Activated T-helper 2 cell treated with anti-CD3 and anti-CD28 coated beads, Interferon-gamma antibody, Interleukin-2, Interleukin-4, amounts not matched to agents 10 μg/mL and 5 μg/mL and 100 μg/mL, durations not matched to agents 14 hours and 24 hours and 36 hours (primary cell): ENCODE measurements at regions not wholly inside any gene's neighbourhood (a gene's known extent, or its start where the extent isn't known, plus 50 kb on each side); places are given as distances from the start of the nearest gene placed in this dataset.

Source experiments
- DNase-seq: peaks from one replicate; pipeline ENCODE4 v3.0.0; 2021; ENCODE audit warnings: low spot score
- H3K27ac Mint-ChIP-seq: one replicate; pipeline ENCODE4 v1.8.0; 2021; ENCODE audit warnings: mixed read lengths
- H3K27me3 Mint-ChIP-seq: one replicate; pipeline ENCODE4 v1.8.0; 2021; ENCODE audit warnings: low read depth, mixed read lengths
- H3K36me3 Mint-ChIP-seq: one replicate; pipeline ENCODE4 v1.8.0; 2021; ENCODE audit warnings: low read depth, mixed read lengths
- H3K4me1 Mint-ChIP-seq: one replicate; pipeline ENCODE4 v1.8.0; 2021; ENCODE audit warnings: low read depth, mixed read lengths
- H3K4me3 Mint-ChIP-seq: one replicate; pipeline ENCODE4 v1.8.0; 2021; ENCODE audit warnings: low read depth, mild to moderate bottlenecking, moderate library complexity, mixed read lengths
- H3K9me3 Mint-ChIP-seq: one replicate; pipeline ENCODE4 v1.8.0; 2021; ENCODE audit warnings: mixed read lengths
- intact Hi-C: fragments of 100-400 bp; cut with micrococcal nuclease; formaldehyde crosslinking; loops from one replicate; pipeline ENCODE4 v1.15.1; 2023

DNA sequence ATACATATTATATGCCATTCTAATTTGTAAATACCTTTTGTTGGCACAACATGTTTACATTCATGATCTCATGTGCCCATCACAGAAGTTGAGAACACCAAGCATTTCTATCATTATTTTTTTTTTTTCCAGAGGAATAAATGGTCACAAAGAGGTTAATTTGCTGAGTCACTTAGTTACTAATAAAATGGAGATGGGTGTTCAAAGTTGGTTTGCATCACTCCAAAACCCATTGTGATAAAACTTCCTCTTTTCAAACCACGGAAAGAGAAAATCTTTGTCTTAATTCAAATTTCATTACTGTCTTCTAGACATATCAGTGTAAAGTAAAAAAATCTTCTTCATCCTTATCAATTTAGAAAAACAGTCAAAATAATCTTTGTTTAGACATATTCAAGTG lies 636.8 kb upstream of the CCDC179 start:
- Mint-ChIP-seq H3K4me1 (no peaks in the 10 kb centered on the region), H3K4me3 (no peak overlapping the region), H3K9me3 (no peaks in the 10 kb centered on the region), H3K36me3 (no peaks in the 10 kb centered on the region), H3K27ac (no peak overlapping the region), H3K27me3 (no peaks in the 10 kb centered on the region)
- no peak for DNase-seq
- intact Hi-C loops: no loop called here

DNA sequence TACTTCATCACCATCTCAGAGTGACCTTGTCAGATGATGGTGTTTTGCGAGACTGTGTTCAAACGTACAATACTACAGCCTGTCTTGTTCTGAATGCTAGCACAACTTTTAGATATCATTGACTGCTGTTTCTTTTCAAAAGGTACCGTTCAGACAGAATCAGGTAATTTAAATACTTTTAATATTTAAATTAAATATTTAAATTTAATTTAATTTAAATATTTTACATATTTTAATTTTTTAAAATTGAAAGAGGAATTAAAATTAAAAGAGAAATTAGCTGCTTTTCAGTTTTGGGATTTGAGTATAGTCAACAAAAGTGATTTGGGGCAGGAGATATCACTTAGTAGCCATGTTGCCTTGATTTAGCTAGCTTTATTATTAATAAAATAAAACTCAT lies 642.1 kb upstream of the CCDC179 start:
- intact Hi-C loops: no loop called here
- Mint-ChIP-seq H3K4me3 (no peak overlapping the region), H3K27me3 (no peaks in the 10 kb centered on the region), H3K27ac (no peak overlapping the region), H3K36me3 (no peaks in the 10 kb centered on the region), H3K9me3 (peaks cover 3% of the 10 kb centered on the region), H3K4me1 (no peaks in the 10 kb centered on the region)
- DNase-seq: no peak

DNA sequence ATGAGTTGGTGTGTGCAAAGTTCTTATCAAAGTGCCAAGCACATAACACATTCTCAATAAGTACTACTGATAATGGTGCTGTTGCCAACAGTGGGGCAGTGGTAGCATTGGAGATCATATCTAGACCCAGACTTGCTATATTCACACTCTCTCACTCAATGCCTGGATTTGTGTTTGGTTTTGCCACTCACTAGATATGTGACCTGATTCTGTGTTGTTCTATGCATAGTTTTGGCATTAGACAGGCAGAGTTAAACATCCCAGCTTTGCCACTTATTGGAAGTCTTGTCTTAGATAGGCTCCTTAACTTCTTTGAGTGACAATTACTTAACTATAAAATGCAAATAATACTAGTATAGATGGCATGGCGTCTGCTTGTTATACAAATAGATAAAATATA lies 642.6 kb upstream of the CCDC179 start:
- H3K27ac Mint-ChIP-seq: no peak overlapping the region

DNA sequence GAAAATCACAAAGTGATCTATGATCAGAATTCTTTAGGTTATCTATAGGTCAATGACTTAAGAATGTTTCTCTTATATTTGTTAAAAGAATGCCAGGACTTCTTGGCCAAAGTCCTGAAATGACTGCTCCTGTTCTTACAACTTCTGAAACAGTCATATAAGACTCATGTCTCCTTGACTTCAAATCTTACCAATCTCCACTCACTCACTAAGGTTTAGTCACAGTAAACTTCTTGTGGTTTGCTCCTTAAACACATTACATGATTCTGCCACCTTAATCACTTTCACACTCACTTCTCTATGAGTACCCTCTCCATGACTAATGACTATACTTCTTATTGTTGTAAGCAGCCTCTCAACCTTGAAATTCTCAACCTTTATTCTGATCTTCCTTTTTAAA lies 648.7 kb upstream of the CCDC179 start:
- H3K27ac Mint-ChIP-seq: no peak overlapping the region
- H3K4me1 Mint-ChIP-seq: no peaks in the 10 kb centered on the region
- intact Hi-C loops: no loop called here
- DNase-seq: no peak
- H3K4me3 Mint-ChIP-seq: no peak overlapping the region
- no peaks in the 10 kb centered on the region for H3K27me3 Mint-ChIP-seq
- peaks cover 3% of the 10 kb centered on the region for H3K9me3 Mint-ChIP-seq
- H3K36me3 Mint-ChIP-seq: no peaks in the 10 kb centered on the region

More for the DNA sequence above, 642.6 kb upstream of the CCDC179 start:
- H3K4me3 Mint-ChIP-seq: no peak overlapping the region
- no peaks in the 10 kb centered on the region for H3K36me3 Mint-ChIP-seq
- no peaks in the 10 kb centered on the region for H3K4me1 Mint-ChIP-seq
- intact Hi-C loops: no loop called here
- DNase-seq: no peak
- H3K9me3 Mint-ChIP-seq: peaks cover 3% of the 10 kb centered on the region
- no peaks in the 10 kb centered on the region for H3K27me3 Mint-ChIP-seq

DNA sequence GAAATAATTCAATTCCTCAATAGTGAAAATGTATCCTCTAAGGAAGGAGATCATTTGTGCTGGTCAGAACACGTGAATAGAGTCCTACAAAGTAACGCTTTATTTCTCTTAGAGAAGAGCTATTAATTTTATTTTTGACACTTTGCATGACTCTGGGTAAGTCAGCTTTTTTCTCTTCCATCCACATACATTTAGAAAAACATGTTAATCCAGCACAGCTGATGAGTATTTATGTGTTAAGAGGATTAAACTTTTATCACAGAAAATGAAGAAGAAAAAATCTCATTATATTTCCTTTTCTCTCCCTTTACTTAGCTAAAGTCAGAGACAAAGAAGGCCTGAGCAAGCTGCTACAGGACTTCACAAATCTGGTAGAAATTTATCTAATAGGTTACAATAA lies 649.5 kb upstream of the CCDC179 start:
- Mint-ChIP-seq H3K4me1 (no peaks in the 10 kb centered on the region), H3K9me3 (peaks cover 3% of the 10 kb centered on the region), H3K27me3 (no peaks in the 10 kb centered on the region), H3K4me3 (no peak overlapping the region), H3K36me3 (no peaks in the 10 kb centered on the region), H3K27ac (no peak overlapping the region)
- DNase-seq: no peak
- intact Hi-C loops: no loop called here

DNA sequence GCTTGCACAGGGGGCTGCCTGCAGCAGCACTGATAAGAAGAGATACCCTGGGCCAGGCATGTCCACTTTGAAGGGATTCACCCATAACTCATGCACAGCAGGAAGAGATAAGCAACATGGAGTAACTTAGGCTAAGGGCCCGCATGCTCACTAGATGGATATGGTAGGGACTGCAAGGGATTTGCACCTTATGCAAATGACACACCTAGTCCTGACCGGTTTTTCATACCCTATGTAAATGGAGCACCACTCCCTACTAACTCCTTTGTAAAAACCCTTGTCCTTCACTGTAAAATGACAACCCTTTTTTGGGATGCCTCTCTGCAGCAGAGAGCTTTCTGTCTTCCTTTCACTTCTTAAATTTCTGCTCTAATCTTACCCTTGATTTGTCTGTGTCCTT lies 658.9 kb upstream of the CCDC179 start:
- H3K9me3 Mint-ChIP-seq: no peaks in the 10 kb centered on the region

DNA sequence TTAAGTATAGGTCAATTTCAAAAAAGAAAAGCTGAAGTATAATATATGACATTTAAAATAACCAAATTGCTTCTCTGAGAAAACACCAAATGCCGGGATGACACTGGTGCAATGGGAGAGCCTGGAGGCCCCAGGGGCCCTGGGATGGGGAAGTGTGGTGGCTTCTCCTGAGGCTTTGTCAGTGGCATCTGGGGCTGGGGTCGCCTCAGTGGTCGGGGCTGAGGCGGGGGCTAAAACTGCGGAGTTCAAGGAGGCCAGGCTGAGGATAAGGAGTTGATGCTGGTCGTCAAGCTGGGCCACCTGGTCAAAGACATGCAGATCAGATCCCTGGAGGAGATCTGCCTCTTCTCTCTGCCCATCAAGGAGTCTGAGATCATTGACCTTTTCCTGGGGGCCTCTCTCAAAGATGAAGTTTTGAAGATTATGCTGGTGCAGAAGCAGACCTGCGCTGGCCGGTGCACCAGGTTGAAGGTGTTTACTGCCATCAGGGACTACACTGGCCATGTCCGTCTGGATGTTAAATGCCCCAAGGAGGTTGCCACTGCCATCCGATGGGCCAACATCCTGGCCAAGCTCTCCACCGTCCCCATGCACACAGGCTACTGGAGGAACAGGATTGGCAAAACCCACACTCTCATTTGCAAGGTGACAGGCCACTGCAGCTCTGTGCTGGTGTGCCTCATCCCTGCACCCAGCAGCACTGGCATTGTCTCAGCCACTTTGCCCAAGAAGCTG lies 660.1 kb upstream of the CCDC179 start:
- intact Hi-C loops: no loop called here
- Mint-ChIP-seq H3K27ac (no peak overlapping the region), H3K4me3 (no peak overlapping the region), H3K9me3 (no peaks in the 10 kb centered on the region), H3K4me1 (no peaks in the 10 kb centered on the region), H3K27me3 (no peaks in the 10 kb centered on the region), H3K36me3 (no peaks in the 10 kb centered on the region)
- DNase-seq: no peak

More for the DNA sequence above, 658.9 kb upstream of the CCDC179 start:
- Mint-ChIP-seq H3K4me3 (no peak overlapping the region), H3K27ac (no peak overlapping the region), H3K27me3 (no peaks in the 10 kb centered on the region), H3K4me1 (no peaks in the 10 kb centered on the region), H3K36me3 (no peaks in the 10 kb centered on the region)
- DNase-seq: no peak
- intact Hi-C loops: no loop called here

DNA sequence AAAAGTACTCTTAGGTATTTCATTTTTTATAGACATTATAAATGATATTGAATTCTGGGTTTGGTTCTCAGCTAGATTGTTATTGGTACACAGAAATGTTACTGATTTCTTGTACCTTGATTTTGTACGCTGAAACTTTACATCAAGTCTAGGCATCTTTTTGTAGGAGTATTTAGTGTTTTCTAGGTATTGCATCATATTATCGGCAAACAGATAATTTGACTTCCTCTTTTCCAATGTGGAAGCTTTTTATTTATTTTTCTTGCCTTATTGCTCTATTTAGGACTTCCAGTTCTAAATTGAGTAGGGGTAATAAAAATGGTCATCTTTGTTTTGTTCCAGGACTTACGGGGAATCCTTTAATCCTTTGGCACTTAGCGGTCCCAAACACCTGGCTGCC lies 676.6 kb upstream of the CCDC179 start:
- DNase-seq: no peak
- intact Hi-C loops: no loop called here
- H3K4me1 Mint-ChIP-seq: no peaks in the 10 kb centered on the region
- no peaks in the 10 kb centered on the region for H3K9me3 Mint-ChIP-seq
- no peak overlapping the region for H3K4me3 Mint-ChIP-seq
- no peak overlapping the region for H3K27ac Mint-ChIP-seq
- H3K27me3 Mint-ChIP-seq: no peaks in the 10 kb centered on the region
- no peaks in the 10 kb centered on the region for H3K36me3 Mint-ChIP-seq

DNA sequence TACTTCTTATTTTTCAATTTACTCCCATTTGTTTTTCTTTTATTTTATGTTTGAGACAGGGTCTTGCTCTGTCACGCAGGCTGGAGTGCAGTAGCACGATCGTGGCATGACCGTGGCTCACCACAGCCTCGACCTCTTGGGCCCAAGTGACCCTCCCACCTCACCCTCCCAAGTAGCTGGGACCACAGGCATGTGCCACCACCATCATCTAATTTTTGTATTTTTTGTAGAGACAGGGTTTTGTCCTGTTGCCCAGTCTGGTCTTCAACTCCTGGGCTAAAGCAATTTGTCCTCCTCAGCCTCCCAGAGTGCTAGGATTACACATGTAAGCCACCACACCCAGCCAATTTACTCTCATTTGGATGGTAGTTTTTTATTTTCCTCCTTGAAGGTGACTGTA lies 679.3 kb upstream of the CCDC179 start:
- H3K4me1 Mint-ChIP-seq: no peaks in the 10 kb centered on the region
- DNase-seq: no peak
- no peaks in the 10 kb centered on the region for H3K27me3 Mint-ChIP-seq
- no peaks in the 10 kb centered on the region for H3K9me3 Mint-ChIP-seq
- H3K36me3 Mint-ChIP-seq: no peaks in the 10 kb centered on the region
- H3K27ac Mint-ChIP-seq: no peak overlapping the region
- no peak overlapping the region for H3K4me3 Mint-ChIP-seq
- intact Hi-C loops: no loop called here

DNA sequence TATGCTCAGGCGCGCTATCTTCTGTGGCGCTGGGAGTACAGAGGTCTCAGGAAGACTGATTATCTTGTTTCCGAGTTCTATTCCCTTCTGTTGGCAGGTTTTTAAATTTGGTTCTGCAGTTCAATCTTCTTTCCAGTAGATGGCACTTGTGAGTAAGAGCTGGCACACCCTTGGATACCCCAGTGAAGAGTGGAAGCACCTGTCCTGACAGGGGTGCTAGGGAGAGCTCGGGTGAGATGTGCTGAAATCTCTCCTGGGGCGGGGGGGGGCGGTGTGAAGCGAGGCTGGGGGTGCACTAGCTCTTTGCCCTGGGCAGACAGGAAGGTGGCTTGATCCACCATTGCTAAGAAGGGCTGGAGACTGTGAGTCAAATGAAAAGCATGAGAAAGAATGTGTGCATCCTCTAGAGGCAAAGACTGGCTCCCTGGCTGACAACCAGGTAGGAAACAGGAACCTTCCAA lies 679.9 kb upstream of the CCDC179 start:
- Mint-ChIP-seq H3K27me3 (no peaks in the 10 kb centered on the region), H3K36me3 (no peaks in the 10 kb centered on the region), H3K4me1 (no peaks in the 10 kb centered on the region), H3K27ac (no peak overlapping the region), H3K4me3 (no peak overlapping the region), H3K9me3 (no peaks in the 10 kb centered on the region)
- intact Hi-C loops: no loop called here
- DNase-seq: no peak

DNA sequence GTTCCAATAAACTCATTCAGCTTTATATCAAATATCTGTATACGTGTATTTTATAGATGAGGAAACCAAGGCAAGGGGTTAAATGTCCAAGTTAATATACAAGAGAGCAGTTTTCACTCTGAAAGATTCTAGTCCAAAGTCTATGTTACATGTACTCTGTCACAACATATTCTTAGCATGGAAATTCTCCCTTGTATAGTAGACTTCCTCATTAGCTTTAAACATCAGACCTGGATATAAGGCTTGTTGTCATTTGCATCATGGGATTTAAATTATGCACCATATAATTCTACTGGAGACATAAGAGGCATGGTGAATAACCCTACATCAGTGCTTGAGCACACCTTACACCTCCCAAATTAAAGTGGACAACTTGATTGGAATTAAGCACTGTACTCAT lies 681.9 kb upstream of the CCDC179 start:
- DNase-seq: no peak
- no peaks in the 10 kb centered on the region for H3K27me3 Mint-ChIP-seq
- H3K36me3 Mint-ChIP-seq: no peaks in the 10 kb centered on the region
- no peaks in the 10 kb centered on the region for H3K4me1 Mint-ChIP-seq
- intact Hi-C loops: no loop called here
- no peak overlapping the region for H3K4me3 Mint-ChIP-seq
- no peaks in the 10 kb centered on the region for H3K9me3 Mint-ChIP-seq
- H3K27ac Mint-ChIP-seq: no peak overlapping the region

DNA sequence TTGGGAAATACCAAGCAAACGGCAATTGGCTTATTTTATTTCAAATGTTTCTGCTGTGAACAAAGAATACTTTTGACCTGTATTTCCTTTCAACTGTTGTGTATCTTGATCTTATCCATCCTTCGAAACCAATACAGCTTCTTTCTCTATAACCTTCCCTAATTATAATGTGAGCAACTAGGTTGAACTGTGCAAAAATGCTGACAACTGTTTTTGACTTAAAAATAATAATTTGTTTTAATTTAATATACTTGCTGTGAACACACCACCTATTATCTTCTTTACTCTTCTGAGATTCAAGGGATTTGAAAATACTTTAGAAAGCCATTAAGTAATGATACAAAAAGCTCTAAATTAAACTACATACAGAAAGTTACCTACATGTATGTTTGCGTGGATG lies 682.5 kb upstream of the CCDC179 start:
- no peaks in the 10 kb centered on the region for H3K9me3 Mint-ChIP-seq
- no peak overlapping the region for H3K27ac Mint-ChIP-seq
- intact Hi-C loops: no loop called here
- H3K27me3 Mint-ChIP-seq: no peaks in the 10 kb centered on the region
- no peaks in the 10 kb centered on the region for H3K4me1 Mint-ChIP-seq
- no peaks in the 10 kb centered on the region for H3K36me3 Mint-ChIP-seq
- H3K4me3 Mint-ChIP-seq: no peak overlapping the region
- DNase-seq: no peak

DNA sequence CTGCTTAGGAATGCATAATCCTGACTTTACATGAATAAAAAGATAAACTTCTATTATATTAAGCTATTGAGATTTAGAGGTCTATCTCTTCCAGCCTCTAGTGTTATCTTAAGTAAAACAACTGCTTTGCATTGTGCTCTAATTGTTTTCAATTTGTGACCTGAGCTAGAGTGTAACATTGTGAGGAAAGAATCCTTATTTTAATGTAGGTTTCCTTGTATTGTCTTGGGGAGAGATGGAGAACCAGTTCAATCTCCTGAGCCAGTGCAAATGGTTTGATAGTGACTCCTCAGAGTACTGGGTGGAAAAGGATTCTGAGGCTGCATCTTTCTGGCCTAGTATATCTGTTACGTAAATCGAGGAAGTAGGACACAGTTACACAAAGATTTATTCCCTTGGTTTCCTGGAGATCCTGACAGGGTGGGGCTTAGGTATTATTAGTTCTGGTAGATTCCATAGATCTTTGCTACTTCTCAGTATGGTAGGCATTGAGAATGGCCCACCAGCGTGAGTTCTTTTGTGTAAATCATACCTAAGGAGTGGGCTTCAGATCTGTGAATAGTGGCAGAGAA lies 683.5 kb upstream of the CCDC179 start:
- no peak for DNase-seq
- intact Hi-C loops: no loop called here
- Mint-ChIP-seq H3K9me3 (no peaks in the 10 kb centered on the region), H3K27ac (no peak overlapping the region), H3K27me3 (no peaks in the 10 kb centered on the region), H3K4me1 (no peaks in the 10 kb centered on the region), H3K36me3 (no peaks in the 10 kb centered on the region), H3K4me3 (no peak overlapping the region)
